OCI-LY7 (cell line): ENCODE measurements at regions not wholly inside any gene's neighbourhood (a gene's known extent, or its start where the extent isn't known, plus 50 kb on each side); places are given as distances from the start of the nearest gene placed in this dataset.
"Not testable (repeated sequence)": the region's sequence is repeated elsewhere in the genome, so short reads cannot be mapped to it uniquely, and the experiment has no call there.

Experiments used
- CTCF ChIP-seq: fragments of 200-600 bp; sonication (generic); conservative IDR thresholded peaks from 2 replicates; pipeline ENCODE4 v1.5.1; 2014; ENCODE audit warnings: mild to moderate bottlenecking, antibody characterized with exemption, low read length, moderate library complexity, mixed read lengths
- EZH2phosphoT487 ChIP-seq: fragments of 200-600 bp; sonication (generic); IDR thresholded peaks from 2 replicates; pipeline ENCODE4 v1.6.1; 2018; ENCODE audit warnings: low read depth, borderline replicate concordance, mild to moderate bottlenecking, mixed run types, antibody characterized with exemption, low read length, moderate library complexity, mixed read lengths

GRCh38 chr6:48530978-48531377 is 420.0 kb upstream of the PTCHD4 start:
- TF ChIP-seq CTCF, EZH2phosphoT487: not testable (repeated sequence)
